ENCODE measurements at regions not wholly inside any gene's neighbourhood (a gene's known extent, or its start where the extent isn't known, plus 50 kb on each side); places are given as distances from the start of the nearest gene placed in this dataset.

DNA sequence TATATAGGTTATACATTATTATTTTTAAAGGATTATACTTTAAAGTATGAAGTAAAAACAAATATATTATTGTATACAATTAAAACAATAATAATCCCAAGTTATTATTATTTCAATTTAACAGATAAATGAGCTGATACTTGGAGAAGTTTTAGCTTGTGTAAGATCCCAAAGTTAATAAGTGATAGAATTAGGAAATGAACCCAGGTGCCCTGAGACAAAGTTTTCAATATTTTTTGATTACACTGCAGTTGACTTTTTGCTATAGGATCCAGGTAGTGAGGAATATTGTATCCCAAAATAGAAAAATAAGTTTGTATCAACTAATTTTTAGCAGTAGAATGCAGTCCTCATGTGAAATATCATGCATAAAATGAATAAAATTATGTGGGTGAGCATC is 543.2 kb upstream of the ZNF608 start:
- no peaks in the 10 kb centered on the region for H3F3A ChIP-seq (ENCODE audit: low read length, unreplicated experiment)
- DNase-seq (no peak), ATAC-seq (no peak)
- H4K20me1 ChIP-seq (ENCODE audit: low read length): no peaks in the 10 kb centered on the region
- no peaks in the 10 kb centered on the region for H3K36me3 ChIP-seq (ENCODE audit: low read depth, low read length)
- H3K9me3 ChIP-seq (ENCODE audit: low read length): no peaks in the 10 kb centered on the region
- H3K4me1 ChIP-seq (ENCODE audit: insufficient read depth, low read length): peaks cover 12% of the 10 kb centered on the region
- intact Hi-C loops (cut with micrococcal nuclease): no loop called here
- no peaks in the 10 kb centered on the region for H3K79me2 ChIP-seq (ENCODE audit: low read length)
- H3K4me2 ChIP-seq (ENCODE audit: low read length): no peak overlapping the region
- no peaks in the 10 kb centered on the region for H3K9me2 ChIP-seq (replicated peaks; ENCODE audit: low read length)
- no peak overlapping the region for H3K4me3 ChIP-seq (ENCODE audit: low read length)
- no peak overlapping the region for H3K27ac ChIP-seq (ENCODE audit: low read length)
- POLR2A ChIA-PET (ENCODE audit: unreplicated experiment): no interaction called here
- CTCF ChIA-PET: no interaction called here
- no peak overlapping the region for H2AFZ ChIP-seq (ENCODE audit: low read length)
- no peaks in the 10 kb centered on the region for H3K27me3 ChIP-seq (ENCODE audit: low read length)
- TF ChIP-seq EZH2 (IDR thresholded peaks at IDR 0.05; ENCODE audit: low read length, unreplicated experiment) (no peak), EZH2phosphoT487 (IDR thresholded peaks at IDR 0.05; ENCODE audit: borderline replicate concordance, low read length) (no peak)
- TF ChIP-seq, protein P1, sequence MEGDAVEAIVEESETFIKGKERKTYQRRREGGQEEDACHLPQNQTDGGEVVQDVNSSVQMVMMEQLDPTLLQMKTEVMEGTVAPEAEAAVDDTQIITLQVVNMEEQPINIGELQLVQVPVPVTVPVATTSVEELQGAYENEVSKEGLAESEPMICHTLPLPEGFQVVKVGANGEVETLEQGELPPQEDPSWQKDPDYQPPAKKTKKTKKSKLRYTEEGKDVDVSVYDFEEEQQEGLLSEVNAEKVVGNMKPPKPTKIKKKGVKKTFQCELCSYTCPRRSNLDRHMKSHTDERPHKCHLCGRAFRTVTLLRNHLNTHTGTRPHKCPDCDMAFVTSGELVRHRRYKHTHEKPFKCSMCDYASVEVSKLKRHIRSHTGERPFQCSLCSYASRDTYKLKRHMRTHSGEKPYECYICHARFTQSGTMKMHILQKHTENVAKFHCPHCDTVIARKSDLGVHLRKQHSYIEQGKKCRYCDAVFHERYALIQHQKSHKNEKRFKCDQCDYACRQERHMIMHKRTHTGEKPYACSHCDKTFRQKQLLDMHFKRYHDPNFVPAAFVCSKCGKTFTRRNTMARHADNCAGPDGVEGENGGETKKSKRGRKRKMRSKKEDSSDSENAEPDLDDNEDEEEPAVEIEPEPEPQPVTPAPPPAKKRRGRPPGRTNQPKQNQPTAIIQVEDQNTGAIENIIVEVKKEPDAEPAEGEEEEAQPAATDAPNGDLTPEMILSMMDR (conservative IDR thresholded peaks at IDR 0.05; ENCODE audit: low read depth, low read length): no peak
- no peak overlapping the region for H3K9ac ChIP-seq (ENCODE audit: low read length)
- BruUV-seq (replicated peaks): no TSS peak

DNA sequence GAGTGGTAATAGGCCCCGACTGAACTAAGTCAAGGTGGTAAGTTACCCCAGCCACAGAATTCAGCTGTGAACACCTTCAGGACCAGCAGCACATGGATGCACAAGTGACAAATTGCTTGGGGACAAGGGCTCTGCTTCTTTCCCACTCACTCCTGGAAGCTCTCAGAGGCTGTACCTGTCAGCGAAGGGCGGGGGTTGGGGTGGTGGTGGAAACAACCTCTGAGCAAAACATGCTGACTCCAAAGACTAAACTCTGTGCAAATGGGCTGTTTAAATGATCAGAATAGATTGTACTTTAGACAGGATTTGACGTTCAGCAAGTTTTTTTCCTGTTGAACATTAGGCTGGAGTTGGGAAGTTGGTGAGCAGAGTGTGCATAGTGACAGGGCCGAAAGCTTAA is 544.5 kb upstream of the ZNF608 start:
- intact Hi-C loops (cut with micrococcal nuclease): no loop called here
- H3K27me3 ChIP-seq (ENCODE audit: low read length): no peaks in the 10 kb centered on the region
- H4K20me1 ChIP-seq (ENCODE audit: low read length): no peaks in the 10 kb centered on the region
- TF ChIP-seq, protein P1 (conservative IDR thresholded peaks at IDR 0.05; ENCODE audit: low read depth, low read length): no peak
- TF ChIP-seq EZH2phosphoT487 (IDR thresholded peaks at IDR 0.05; ENCODE audit: borderline replicate concordance, low read length): no peak
- no peak for TF ChIP-seq EZH2 (IDR thresholded peaks at IDR 0.05; ENCODE audit: low read length, unreplicated experiment)
- no peaks in the 10 kb centered on the region for H3K36me3 ChIP-seq (ENCODE audit: low read depth, low read length)
- no peak overlapping the region for H3K4me3 ChIP-seq (ENCODE audit: low read length)
- no peak overlapping the region for H2AFZ ChIP-seq (ENCODE audit: low read length)
- BruUV-seq (replicated peaks): no TSS peak
- no peak overlapping the region for H3K4me2 ChIP-seq (ENCODE audit: low read length)
- H3F3A ChIP-seq (ENCODE audit: low read length, unreplicated experiment): no peaks in the 10 kb centered on the region
- DNase-seq (no peak), ATAC-seq (no peak)
- ChIA-PET POLR2A (ENCODE audit: unreplicated experiment) (no interaction called here), CTCF (no interaction called here)
- H3K9ac ChIP-seq (ENCODE audit: low read length): no peak overlapping the region
- H3K4me1 ChIP-seq (ENCODE audit: insufficient read depth, low read length): peaks cover 23% of the 10 kb centered on the region
- H3K79me2 ChIP-seq (ENCODE audit: low read length): no peaks in the 10 kb centered on the region
- no peaks in the 10 kb centered on the region for H3K9me3 ChIP-seq (ENCODE audit: low read length)
- H3K9me2 ChIP-seq (replicated peaks; ENCODE audit: low read length): no peaks in the 10 kb centered on the region
- no peak overlapping the region for H3K27ac ChIP-seq (ENCODE audit: low read length)

DNA sequence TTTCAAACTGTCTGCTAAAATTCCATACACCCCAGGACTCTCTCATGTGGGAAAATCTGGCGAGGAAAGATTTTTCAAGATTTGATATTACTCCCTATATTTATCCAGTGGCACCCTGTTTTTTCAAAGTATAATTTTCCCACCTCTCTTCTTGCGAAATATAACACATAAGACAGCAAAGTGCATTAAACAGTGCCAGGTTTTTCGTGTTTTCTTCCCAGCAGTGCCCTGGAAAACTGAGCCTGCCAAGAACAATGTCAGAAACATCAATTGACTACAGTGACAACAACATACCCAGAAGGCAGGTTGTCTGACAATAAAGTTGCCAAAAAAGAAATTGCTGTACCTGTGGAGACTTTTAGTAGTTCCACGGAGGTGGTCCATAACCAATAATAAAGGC is 545.0 kb upstream of the ZNF608 start:
- Histone ChIP-seq H2AFZ (ENCODE audit: low read length) (no peak overlapping the region), H4K20me1 (ENCODE audit: low read length) (no peaks in the 10 kb centered on the region), H3K4me2 (ENCODE audit: low read length) (no peak overlapping the region), H3K9me2 (replicated peaks; ENCODE audit: low read length) (no peaks in the 10 kb centered on the region), H3K9ac (ENCODE audit: low read length) (no peak overlapping the region), H3K4me3 (ENCODE audit: low read length) (no peak overlapping the region), H3K4me1 (ENCODE audit: insufficient read depth, low read length) (peaks cover 25% of the 10 kb centered on the region), H3K36me3 (ENCODE audit: low read depth, low read length) (no peaks in the 10 kb centered on the region), H3K27ac (ENCODE audit: low read length) (no peak overlapping the region), H3K79me2 (ENCODE audit: low read length) (no peaks in the 10 kb centered on the region), H3K27me3 (ENCODE audit: low read length) (no peaks in the 10 kb centered on the region), H3K9me3 (ENCODE audit: low read length) (no peaks in the 10 kb centered on the region), H3F3A (ENCODE audit: low read length, unreplicated experiment) (no peaks in the 10 kb centered on the region)
- DNase-seq (no peak), ATAC-seq (no peak)
- POLR2A ChIA-PET (ENCODE audit: unreplicated experiment): no interaction called here
- intact Hi-C loops (cut with micrococcal nuclease): no loop called here
- CTCF ChIA-PET: no interaction called here
- BruUV-seq (replicated peaks): no TSS peak
- TF ChIP-seq, protein P1 (conservative IDR thresholded peaks at IDR 0.05; ENCODE audit: low read depth, low read length): no peak
- no peak for TF ChIP-seq EZH2phosphoT487 (IDR thresholded peaks at IDR 0.05; ENCODE audit: borderline replicate concordance, low read length)
- TF ChIP-seq EZH2 (IDR thresholded peaks at IDR 0.05; ENCODE audit: low read length, unreplicated experiment): no peak
